HCT116 (cell line): ENCODE measurements at regions not wholly inside any gene's neighbourhood (a gene's known extent, or its start where the extent isn't known, plus 50 kb on each side); places are given as distances from the start of the nearest gene placed in this dataset.

Source experiments
- ATAC-seq: fragments of 200-7000 bp; cut with Tn5 transposase; 2 replicates; pipeline ENCODE4 v1.9.1; 2020; ENCODE audit warnings: mild to moderate bottlenecking, moderate library complexity
- BruUV-seq: library from RNA; stranded (reverse); fragments of 400-500 nt; replicated peaks from 2 replicates; lab custom pipeline; 2021; lab: Mats Ljungman, UMichigan
- CTCF ChIA-PET: fragments of 300-600 bp; sonication (Branson Sonifier 250); formaldehyde crosslinking; loops from one replicate; lab custom pipeline; 2021; ENCODE audit warnings: antibody characterized with exemption; lab: Charles Lee
- POLR2A ChIA-PET: fragments of 300-600, 350-600 bp; sonication (Branson Sonifier 250); formaldehyde crosslinking; loops from one replicate; lab custom pipeline; 2021; ENCODE audit warnings: antibody characterized with exemption; lab: Charles Lee
- RAD21 ChIA-PET, 2 experiments: fragments of 300-600 bp; sonication (Branson Sonifier 250); formaldehyde crosslinking; loops; one replicate each; lab custom pipeline; 2023; ENCODE audit warnings: low total read pairs in 2 of 2; ENCODE audit not compliant: uncharacterized antibody in 2 of 2, unreplicated experiment in 2 of 2, low non-redundant PET in 1 of 2; lab: Charles Lee
- DNase-seq: peaks from one replicate; pipeline ENCODE4 v3.0.0-alpha.2; 2010; ENCODE audit warnings: low read depth, low spot score
- H2AFZ ChIP-seq: fragments of 200-600 bp; shearing (Covaris generic), sonication (generic); 2 replicates; pipeline ENCODE4 v1.6.1; 2017; ENCODE audit warnings: low read depth, mixed run types, mixed read lengths, antibody characterized with exemption, low read length; ENCODE audit not compliant: poor library complexity, severe bottlenecking
- H3K27ac ChIP-seq: 2 replicates; pipeline ENCODE4 v1.5.1; 2012; ENCODE audit warnings: low read depth, low read length
- H3K27me3 ChIP-seq: fragments of 200-600 bp; sonication (generic); 2 replicates; pipeline ENCODE4 v1.6.1; 2016; ENCODE audit warnings: mixed run types, low read length, mixed read lengths; ENCODE audit not compliant: insufficient read depth
- H3K36me3 ChIP-seq, 2 experiments: fragments of 200-500 bp in 1 of 2; fragments of 200-600 bp in 1 of 2; sonication (Bioruptor generic) in 1 of 2; sonication (generic) in 1 of 2; 2 replicates each; pipeline versions ENCODE4 v1.5.1 to v1.6.1; 2014 to 2016; ENCODE audit warnings: low read length in 2 of 2, inconsistent platforms in 1 of 2, mixed read lengths in 1 of 2, mixed run types in 1 of 2; ENCODE audit not compliant: insufficient read depth in 2 of 2, control insufficient read depth in 1 of 2
- H3K4me1 ChIP-seq, 2 experiments: fragments of 200-600 bp in 1 of 2; sonication (generic) in 1 of 2; 2 replicates each; pipeline versions ENCODE4 v1.5.1 to v1.6.1; 2012 to 2017; ENCODE audit warnings: low read length in 2 of 2, inconsistent platforms in 1 of 2, mild to moderate bottlenecking in 1 of 2, mixed read lengths in 1 of 2, mixed run types in 1 of 2, moderate library complexity in 1 of 2; ENCODE audit not compliant: insufficient read depth in 2 of 2, control insufficient read depth in 1 of 2
- H3K4me2 ChIP-seq: fragments of 200-600 bp; sonication (generic); 2 replicates; pipeline ENCODE4 v1.6.1; 2017; ENCODE audit warnings: mixed run types, low read length, mixed read lengths
- H3K4me3 ChIP-seq, 2 experiments: fragments of 200-600 bp in 1 of 2; sonication (generic) in 1 of 2; replicated peaks in 1 of 2; 2 replicates each; pipeline ENCODE4 v1.5.1; 2011 to 2016; ENCODE audit warnings: low read length in 2 of 2, control low read depth in 1 of 2, low read depth in 1 of 2, mild to moderate bottlenecking in 1 of 2, mixed read lengths in 1 of 2, mixed run types in 1 of 2
- H3K79me2 ChIP-seq: fragments of 200-600 bp; sonication (generic); 2 replicates; pipeline ENCODE4 v1.6.1; 2017; ENCODE audit warnings: mild to moderate bottlenecking, mixed run types, low read length, moderate library complexity, mixed read lengths; ENCODE audit not compliant: insufficient read depth
- H3K9ac ChIP-seq: fragments of 200-600 bp; sonication (generic); 2 replicates; pipeline ENCODE4 v1.6.1; 2016; ENCODE audit warnings: low read length, mixed read lengths
- H3K9me2 ChIP-seq: fragments of 200-600 bp; sonication (generic), shearing (Covaris generic); 2 replicates; pipeline ENCODE4 v1.6.1; 2017; ENCODE audit warnings: mixed run types, mild to moderate bottlenecking, moderate library complexity; ENCODE audit not compliant: insufficient read depth
- H3K9me3 ChIP-seq, 2 experiments: fragments of 200-500 bp in 1 of 2; fragments of 200-600 bp in 1 of 2; sonication (Bioruptor generic) in 1 of 2; sonication (generic) in 1 of 2; 2 replicates each; pipeline ENCODE4 v1.6.1; 2014 to 2017; ENCODE audit warnings: low read length in 2 of 2, mixed read lengths in 2 of 2, inconsistent platforms in 1 of 2, low read depth in 1 of 2, mild to moderate bottlenecking in 1 of 2, mixed run types in 1 of 2, moderate library complexity in 1 of 2; ENCODE audit not compliant: control insufficient read depth in 1 of 2, insufficient read depth in 1 of 2
- H4K20me1 ChIP-seq: fragments of 200-600 bp; sonication (generic), shearing (Covaris generic); 2 replicates; pipeline ENCODE4 v1.6.1; 2017; ENCODE audit warnings: mixed run types, mild to moderate bottlenecking, moderate library complexity; ENCODE audit not compliant: insufficient read depth
- FOSL1 ChIP-seq: IDR thresholded peaks from 2 replicates; pipeline ENCODE4 v1.6.1; 2012; ENCODE audit warnings: low read depth
- RAD21 ChIP-seq: IDR thresholded peaks from 2 replicates; pipeline ENCODE4 v1.6.1; 2012; ENCODE audit warnings: low read depth, mild to moderate bottlenecking
- intact Hi-C: fragments of 100-400 bp; cut with micrococcal nuclease; formaldehyde crosslinking; loops from 2 replicates; pipeline ENCODE4 v1.10.0; 2022
- TF ChIP-seq, protein P1 (sequence below), 3 experiments: fragments of 200-600 bp in 1 of 3; sonication (generic) in 1 of 3; IDR thresholded peaks in 2 of 3; conservative IDR thresholded peaks in 1 of 3; 2 replicates each; pipeline ENCODE4 v1.5.1; 2012 to 2017; ENCODE audit warnings: low read depth in 2 of 3, low read length in 2 of 3, antibody characterized with exemption in 1 of 3, borderline replicate concordance in 1 of 3, control low read depth in 1 of 3, mild to moderate bottlenecking in 1 of 3, mixed read lengths in 1 of 3, mixed run types in 1 of 3, moderate library complexity in 1 of 3; ENCODE audit not compliant: insufficient read depth in 1 of 3
- TF ChIP-seq, protein P2 (sequence below): IDR thresholded peaks from 2 replicates; pipeline ENCODE4 v1.6.1; 2012; ENCODE audit warnings: low read depth

DNA sequence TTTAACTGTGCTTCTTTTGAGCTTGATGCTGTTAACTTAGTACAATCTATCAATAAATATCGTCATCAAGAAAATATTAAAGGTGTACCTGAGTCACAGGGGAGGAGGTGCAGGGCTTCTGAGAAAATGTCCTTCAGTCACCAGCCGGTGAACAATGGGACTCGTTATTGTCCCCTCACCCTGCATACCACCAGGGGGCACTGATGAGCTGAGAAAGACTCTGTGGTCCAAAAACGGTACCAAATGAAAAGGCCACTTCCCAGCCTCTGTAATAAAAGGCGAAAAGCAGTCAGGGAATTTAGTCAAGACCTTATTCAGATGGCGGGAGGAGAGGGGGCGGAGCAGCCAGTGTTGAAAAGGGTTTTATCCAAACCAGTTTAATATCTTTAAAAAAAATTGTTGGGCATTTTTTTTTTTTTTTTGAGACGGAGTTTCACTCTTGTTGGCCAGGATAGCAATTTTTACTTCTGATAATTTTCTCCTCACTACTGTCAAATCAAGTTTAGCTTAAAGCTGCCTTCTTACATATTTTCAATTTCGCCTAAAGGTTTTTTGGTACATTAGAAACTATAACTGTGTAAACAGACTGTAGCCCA, 271.9 kb upstream of the ADAMTS16 start:
- POLR2A ChIA-PET, result no interaction called here
- Histone ChIP-seq H3K36me3 (no peaks in the 10 kb centered on the region), H3K4me2 (no peak overlapping the region), H3K9me3 (no peaks in the 10 kb centered on the region), H3K27me3 (no peaks in the 10 kb centered on the region), H3K4me3 (no peak overlapping the region), H3K4me1 (no peaks in the 10 kb centered on the region), H3K9me2 (no peaks in the 10 kb centered on the region), H3K9ac (no peak overlapping the region), H4K20me1 (no peaks in the 10 kb centered on the region), H3K79me2 (no peaks in the 10 kb centered on the region), H3K27ac (no peak overlapping the region), H2AFZ (no peak overlapping the region)
- DNase-seq, result peak; percentile 37
- intact Hi-C loops, result loop anchor here (1.0 kb wide), 1 partner anchor 551 kb away; no protein-coding TSS in a partner anchor
- CTCF ChIA-PET, result interaction anchor here (0.8 kb wide), 1 partner anchor 549 kb away, joined by 4 read pairs; no protein-coding TSS in a partner anchor
- ATAC-seq, result peak; percentile 87
- no TSS peak for BruUV-seq
- RAD21 ChIA-PET, result no interaction called here
- TF ChIP-seq, protein P1, sequence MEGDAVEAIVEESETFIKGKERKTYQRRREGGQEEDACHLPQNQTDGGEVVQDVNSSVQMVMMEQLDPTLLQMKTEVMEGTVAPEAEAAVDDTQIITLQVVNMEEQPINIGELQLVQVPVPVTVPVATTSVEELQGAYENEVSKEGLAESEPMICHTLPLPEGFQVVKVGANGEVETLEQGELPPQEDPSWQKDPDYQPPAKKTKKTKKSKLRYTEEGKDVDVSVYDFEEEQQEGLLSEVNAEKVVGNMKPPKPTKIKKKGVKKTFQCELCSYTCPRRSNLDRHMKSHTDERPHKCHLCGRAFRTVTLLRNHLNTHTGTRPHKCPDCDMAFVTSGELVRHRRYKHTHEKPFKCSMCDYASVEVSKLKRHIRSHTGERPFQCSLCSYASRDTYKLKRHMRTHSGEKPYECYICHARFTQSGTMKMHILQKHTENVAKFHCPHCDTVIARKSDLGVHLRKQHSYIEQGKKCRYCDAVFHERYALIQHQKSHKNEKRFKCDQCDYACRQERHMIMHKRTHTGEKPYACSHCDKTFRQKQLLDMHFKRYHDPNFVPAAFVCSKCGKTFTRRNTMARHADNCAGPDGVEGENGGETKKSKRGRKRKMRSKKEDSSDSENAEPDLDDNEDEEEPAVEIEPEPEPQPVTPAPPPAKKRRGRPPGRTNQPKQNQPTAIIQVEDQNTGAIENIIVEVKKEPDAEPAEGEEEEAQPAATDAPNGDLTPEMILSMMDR (IDR thresholded peaks at IDR 0.05 in 2 of 3, conservative IDR thresholded peaks at IDR 0.05 in 1 of 3; ENCODE audit: borderline replicate concordance in 1 of 3, insufficient read depth in 1 of 3, low read depth in 2 of 3, low read length in 2 of 3), result peak; percentile 29 to 89 (median 88); a peak in 5 of 6 replicates
- no peak for TF ChIP-seq FOSL1
- TF ChIP-seq, protein P2, sequence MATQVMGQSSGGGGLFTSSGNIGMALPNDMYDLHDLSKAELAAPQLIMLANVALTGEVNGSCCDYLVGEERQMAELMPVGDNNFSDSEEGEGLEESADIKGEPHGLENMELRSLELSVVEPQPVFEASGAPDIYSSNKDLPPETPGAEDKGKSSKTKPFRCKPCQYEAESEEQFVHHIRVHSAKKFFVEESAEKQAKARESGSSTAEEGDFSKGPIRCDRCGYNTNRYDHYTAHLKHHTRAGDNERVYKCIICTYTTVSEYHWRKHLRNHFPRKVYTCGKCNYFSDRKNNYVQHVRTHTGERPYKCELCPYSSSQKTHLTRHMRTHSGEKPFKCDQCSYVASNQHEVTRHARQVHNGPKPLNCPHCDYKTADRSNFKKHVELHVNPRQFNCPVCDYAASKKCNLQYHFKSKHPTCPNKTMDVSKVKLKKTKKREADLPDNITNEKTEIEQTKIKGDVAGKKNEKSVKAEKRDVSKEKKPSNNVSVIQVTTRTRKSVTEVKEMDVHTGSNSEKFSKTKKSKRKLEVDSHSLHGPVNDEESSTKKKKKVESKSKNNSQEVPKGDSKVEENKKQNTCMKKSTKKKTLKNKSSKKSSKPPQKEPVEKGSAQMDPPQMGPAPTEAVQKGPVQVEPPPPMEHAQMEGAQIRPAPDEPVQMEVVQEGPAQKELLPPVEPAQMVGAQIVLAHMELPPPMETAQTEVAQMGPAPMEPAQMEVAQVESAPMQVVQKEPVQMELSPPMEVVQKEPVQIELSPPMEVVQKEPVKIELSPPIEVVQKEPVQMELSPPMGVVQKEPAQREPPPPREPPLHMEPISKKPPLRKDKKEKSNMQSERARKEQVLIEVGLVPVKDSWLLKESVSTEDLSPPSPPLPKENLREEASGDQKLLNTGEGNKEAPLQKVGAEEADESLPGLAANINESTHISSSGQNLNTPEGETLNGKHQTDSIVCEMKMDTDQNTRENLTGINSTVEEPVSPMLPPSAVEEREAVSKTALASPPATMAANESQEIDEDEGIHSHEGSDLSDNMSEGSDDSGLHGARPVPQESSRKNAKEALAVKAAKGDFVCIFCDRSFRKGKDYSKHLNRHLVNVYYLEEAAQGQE, result no peak
- TF ChIP-seq RAD21, result peak; percentile 49
